ENCODE measurements at regions not wholly inside any gene's neighbourhood (a gene's known extent, or its start where the extent isn't known, plus 50 kb on each side); places are given as distances from the start of the nearest gene placed in this dataset.

DNA sequence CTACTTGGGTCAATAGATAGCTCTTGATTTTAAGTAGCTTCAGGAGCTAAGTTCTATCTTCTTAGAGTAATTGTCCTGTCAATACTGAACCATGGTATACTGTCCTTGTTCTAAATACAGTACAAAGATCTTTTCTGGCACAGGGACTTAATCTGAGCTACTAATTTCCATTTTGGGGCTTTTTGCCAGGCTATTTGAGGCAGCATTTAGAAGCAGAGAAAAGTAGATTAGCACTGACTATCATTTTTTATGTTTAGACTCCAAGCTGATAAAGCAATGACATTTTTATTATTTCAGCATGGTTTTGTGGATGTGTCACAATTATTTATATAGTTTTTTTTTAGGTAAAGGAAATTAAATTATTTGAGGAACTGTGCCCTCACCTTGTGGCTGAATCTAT, 163.2 kb downstream of the FAT3 start:
- no peak for DNase-seq

GRCh38 chr11:92388380-92388779, 163.8 kb downstream of the FAT3 start:
- no peak for DNase-seq

- DNase-seq: no peak
These were observed 166.2 kb downstream of the FAT3 start for GRCh38 chr11:92390783-92391182.

DNA sequence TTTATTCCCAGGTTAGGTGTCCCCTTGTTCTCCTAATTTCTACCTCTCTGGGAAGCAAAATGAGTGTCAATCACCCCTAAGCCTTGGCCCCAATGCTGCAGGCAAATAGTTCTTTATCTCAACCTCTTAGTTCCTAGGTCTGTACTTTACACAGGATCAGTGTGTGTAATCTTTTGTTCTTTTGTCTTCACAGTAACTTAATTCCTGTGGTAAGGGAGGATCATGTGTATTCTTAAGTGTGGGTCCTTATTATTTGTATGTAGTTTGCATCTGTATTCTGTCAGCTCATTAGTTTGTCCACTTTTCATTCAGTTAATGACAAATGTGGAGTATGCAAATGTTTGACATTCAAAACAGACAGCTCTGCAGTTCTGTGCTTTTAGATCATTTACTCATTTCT, 166.7 kb downstream of the FAT3 start:
- DNase-seq: no peak

DNA sequence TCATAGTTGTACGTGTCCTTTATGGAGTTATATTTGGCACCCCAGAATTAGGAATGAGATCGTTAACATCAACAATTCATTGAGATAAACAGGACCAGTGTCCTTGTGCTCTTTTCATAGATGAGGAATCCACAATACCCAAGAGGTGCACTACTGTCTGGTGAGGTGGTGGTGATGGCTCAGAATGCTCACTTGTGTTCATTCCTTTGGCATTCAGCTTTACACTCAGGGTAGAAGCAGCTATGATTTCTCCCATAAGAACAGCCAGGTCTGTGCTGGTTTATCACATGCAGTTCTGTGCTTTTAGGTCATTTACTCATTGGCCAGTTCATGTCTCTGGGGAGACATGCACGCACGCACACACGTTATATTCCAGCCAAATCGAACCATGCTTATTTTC, 167.2 kb downstream of the FAT3 start:
- no peak for DNase-seq

- DNase-seq: no peak
These were observed 168.6 kb downstream of the FAT3 start for GRCh38 chr11:92393218-92393617.

- DNase-seq: no peak
These were observed 171.5 kb downstream of the FAT3 start for GRCh38 chr11:92396133-92396532.

GRCh38 chr11:92397221-92397755, 172.7 kb downstream of the FAT3 start:
- DNase-seq: no peak

GRCh38 chr11:92399705-92400104, 175.1 kb downstream of the FAT3 start:
- no peak for DNase-seq

DNA sequence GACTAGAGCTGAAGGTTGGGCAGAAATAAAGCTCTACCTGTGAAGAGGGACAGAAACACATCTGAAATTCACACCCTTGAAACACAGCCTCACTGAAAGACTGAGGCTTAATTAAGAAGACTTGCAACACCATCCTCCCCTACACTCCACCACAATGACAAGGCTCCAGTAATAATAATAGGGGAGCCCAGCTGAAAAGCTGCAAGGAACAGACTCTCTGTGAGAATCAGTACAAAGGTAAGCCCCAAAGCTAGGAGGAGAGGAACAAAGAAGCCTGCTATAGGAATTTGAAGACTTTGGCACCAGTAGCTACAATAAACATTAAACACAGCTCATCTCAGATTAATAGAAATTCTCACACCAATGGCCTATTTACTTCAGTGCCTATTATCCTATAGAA, 176.9 kb downstream of the FAT3 start:
- no peak for DNase-seq

DNA sequence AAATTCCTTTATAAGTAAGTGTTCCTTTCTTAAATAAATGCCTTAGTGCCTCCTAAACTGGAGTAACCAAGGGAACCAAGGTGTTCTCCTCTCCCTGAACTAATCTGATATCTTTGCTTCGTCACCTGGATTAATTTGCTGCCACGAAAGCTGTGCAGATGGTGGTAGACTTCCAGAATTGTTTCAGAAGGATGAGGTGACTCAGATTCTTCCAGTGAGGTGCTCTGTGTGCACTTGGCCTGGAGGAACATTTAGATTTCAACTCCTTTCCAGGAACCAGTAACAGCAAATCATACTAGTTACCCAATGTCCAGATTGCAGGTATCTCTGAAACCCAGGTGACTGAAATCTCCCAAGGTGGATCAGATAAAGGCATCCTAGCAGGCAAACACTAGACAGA, 181.9 kb downstream of the FAT3 start:
- DNase-seq: no peak

GRCh38 chr11:92409355-92409754, 184.7 kb downstream of the FAT3 start:
- no peak for DNase-seq

- DNase-seq: no peak
These were observed 185.3 kb downstream of the FAT3 start for GRCh38 chr11:92409956-92410355.

GRCh38 chr11:92410526-92410925, 185.9 kb downstream of the FAT3 start:
- DNase-seq: no peak

DNA sequence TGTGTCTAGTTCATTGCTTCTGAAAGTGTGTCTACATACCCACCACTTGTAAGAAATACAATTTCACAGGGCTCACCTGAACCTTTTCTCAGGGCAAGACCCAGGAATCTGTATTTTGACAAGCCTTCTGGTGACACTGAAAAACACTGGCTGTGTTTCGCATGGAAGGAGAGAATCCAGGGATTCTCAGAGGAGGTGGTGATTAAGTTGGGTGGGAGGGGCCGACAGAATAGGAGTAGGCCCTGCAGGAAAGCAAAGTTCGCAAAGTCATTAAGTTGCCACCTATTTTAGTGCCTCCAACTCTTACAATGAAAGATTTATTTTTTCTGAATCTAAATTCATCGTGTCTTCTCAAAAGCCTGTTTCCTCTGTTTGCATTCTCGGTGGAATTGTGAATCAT, 186.8 kb downstream of the FAT3 start:
- no peak for DNase-seq

GRCh38 chr11:92413757-92414513, 189.3 kb downstream of the FAT3 start:
- DNase-seq: no peak

DNA sequence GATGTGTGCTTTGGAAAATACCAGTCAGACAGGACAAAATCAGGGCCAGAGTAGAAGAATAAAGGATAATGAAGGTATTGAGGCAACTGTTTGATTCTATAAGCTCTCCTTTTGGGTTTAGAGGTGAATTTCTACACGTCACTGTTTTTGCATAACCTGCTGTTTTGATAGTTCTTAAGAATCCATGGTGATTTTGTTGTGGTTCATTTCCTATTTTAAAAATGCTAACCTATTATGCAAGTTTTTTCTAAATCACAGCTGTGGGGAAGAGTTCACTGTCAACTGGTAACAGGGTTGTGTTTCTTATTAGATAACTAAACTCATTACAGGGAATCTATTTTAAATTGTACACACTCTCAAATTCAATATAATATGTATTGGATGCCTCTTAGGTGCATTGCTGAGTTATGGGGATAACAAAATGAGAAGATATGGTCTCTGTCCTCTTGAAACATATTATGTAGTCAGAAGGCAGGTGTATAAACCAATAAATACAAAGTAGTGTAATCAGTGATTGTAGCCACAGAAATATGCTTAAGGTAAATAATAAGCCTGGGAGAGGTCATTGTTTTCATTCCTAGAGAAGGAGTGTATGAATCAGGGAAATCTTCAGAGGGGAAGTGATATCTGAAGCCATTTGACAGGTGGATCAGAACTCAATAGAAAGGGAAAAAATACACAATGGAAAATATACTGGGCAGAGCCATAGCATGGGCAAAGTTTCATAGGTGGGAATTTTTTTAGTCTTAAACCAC, 192.5 kb downstream of the FAT3 start:
- no peak for DNase-seq

GRCh38 chr11:92423115-92424034, 198.8 kb downstream of the FAT3 start:
- DNase-seq: no peak

GRCh38 chr11:92424281-92424680, 199.7 kb downstream of the FAT3 start:
- no peak for DNase-seq

DNA sequence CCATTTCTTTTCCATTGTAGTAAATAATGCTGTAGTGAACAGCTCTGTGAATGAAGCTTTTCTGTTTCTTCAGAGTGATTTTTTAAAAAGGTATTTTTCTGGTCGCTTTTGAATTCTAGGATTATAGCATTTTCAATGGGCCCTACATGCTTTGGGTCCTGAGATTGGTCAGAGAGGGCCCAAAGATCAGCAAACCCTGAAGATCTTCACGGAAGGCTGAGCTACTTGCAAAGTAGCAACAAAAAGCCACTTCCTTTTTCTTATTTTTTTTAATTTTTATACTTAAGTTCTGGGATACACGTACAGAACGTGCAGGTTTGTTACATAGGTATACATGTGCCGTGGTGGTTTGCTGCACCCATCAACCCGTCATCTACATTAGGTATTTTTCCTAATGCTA, 200.5 kb downstream of the FAT3 start:
- no peak for DNase-seq

- no peak for DNase-seq
These were observed 207.9 kb downstream of the FAT3 start for GRCh38 chr11:92432515-92432914.

GRCh38 chr11:92436034-92436920, 211.7 kb downstream of the FAT3 start:
- no peak for DNase-seq

All from stimulated activated CD4-positive, alpha-beta T cell treated with anti-CD3 and anti-CD28 coated beads, Interleukin-2, amount 100 ng/mL, for 48 hours (primary cell).